C4-2B (cell line): ENCODE measurements at regions not wholly inside any gene's neighbourhood (a gene's known extent, or its start where the extent isn't known, plus 50 kb on each side); places are given as distances from the start of the nearest gene placed in this dataset.
"Not testable (repeated sequence)": the region's sequence is repeated elsewhere in the genome, so short reads cannot be mapped to it uniquely, and the experiment has no call there.

ENCODE experiments used
- H3K27ac ChIP-seq: fragments of 450-650 bp; 2 replicates; pipeline ENCODE4 v1.5.1; 2017
- ZFX ChIP-seq: fragments of 450-650 bp; IDR thresholded peaks from 2 replicates; pipeline ENCODE4 v1.6.1; 2017
- TF ChIP-seq, protein P1 (sequence below): fragments of 450-650 bp; conservative IDR thresholded peaks from 2 replicates; pipeline ENCODE4 v1.5.1; 2017; ENCODE audit warnings: mild to moderate bottlenecking

DNA sequence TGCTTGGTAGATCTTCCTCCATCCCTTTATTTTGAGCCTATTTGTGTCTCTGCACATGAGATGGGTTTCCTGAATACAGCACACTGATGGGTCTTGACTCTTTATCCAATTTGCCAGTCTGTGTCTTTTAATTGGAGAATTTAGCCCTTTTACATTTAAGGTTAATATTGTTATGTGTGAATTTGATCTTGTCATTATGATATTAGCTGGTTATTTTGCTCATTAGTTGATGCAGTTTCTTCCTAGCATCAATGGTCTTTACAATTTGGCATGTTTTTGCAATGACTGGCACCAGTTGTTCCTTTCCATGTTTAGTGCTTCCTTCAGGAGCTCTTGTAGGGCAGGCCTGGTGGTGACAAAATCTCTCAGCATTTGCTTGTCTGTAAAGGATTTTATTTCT is 72.4 kb downstream of the HNRNPD start:
- not testable (repeated sequence) for H3K27ac ChIP-seq

DNA sequence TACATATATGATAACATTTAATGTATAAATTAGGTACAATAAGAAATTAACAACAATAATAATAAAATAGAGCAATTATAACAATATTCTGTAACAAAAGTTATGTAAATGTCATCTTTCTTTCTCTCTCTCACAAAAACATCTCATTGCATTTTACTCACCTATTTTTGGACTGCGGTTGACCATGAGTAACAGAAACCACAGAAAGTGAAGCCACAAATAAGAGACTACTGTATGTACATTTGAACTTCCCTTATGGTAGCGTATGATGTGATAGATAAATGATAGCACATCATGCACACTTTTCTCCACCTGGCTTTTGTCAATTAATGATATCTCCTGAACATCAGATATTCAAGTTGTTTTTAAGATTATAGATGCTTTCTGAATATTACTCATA is 80.5 kb downstream of the HNRNPD start:
- H3K27ac ChIP-seq = no peak overlapping the region
- no peak for TF ChIP-seq ZFX
- TF ChIP-seq, protein P1, sequence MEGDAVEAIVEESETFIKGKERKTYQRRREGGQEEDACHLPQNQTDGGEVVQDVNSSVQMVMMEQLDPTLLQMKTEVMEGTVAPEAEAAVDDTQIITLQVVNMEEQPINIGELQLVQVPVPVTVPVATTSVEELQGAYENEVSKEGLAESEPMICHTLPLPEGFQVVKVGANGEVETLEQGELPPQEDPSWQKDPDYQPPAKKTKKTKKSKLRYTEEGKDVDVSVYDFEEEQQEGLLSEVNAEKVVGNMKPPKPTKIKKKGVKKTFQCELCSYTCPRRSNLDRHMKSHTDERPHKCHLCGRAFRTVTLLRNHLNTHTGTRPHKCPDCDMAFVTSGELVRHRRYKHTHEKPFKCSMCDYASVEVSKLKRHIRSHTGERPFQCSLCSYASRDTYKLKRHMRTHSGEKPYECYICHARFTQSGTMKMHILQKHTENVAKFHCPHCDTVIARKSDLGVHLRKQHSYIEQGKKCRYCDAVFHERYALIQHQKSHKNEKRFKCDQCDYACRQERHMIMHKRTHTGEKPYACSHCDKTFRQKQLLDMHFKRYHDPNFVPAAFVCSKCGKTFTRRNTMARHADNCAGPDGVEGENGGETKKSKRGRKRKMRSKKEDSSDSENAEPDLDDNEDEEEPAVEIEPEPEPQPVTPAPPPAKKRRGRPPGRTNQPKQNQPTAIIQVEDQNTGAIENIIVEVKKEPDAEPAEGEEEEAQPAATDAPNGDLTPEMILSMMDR = no peak

DNA sequence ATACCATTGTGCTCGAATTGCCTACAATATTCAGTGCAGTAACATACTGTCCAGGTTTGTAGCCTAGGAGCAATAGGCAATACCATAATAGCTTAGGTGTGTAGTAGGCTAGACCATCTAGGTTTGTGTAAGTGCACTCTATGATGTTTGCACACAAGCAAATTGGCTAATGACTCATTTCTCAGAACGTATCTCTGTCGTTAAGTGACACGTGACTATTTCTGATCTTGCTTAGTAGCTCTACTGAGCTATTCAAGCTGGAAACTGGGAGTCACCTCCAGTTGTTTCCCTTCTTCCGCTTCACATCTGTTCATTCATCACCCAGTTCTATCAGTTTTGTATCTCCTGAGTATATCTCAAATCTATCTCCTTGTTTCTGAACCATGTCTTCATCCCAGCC is 86.1 kb downstream of the HNRNPD start:
- TF ChIP-seq ZFX = no peak
- TF ChIP-seq, protein P1 = no peak
- H3K27ac ChIP-seq = no peak overlapping the region

DNA sequence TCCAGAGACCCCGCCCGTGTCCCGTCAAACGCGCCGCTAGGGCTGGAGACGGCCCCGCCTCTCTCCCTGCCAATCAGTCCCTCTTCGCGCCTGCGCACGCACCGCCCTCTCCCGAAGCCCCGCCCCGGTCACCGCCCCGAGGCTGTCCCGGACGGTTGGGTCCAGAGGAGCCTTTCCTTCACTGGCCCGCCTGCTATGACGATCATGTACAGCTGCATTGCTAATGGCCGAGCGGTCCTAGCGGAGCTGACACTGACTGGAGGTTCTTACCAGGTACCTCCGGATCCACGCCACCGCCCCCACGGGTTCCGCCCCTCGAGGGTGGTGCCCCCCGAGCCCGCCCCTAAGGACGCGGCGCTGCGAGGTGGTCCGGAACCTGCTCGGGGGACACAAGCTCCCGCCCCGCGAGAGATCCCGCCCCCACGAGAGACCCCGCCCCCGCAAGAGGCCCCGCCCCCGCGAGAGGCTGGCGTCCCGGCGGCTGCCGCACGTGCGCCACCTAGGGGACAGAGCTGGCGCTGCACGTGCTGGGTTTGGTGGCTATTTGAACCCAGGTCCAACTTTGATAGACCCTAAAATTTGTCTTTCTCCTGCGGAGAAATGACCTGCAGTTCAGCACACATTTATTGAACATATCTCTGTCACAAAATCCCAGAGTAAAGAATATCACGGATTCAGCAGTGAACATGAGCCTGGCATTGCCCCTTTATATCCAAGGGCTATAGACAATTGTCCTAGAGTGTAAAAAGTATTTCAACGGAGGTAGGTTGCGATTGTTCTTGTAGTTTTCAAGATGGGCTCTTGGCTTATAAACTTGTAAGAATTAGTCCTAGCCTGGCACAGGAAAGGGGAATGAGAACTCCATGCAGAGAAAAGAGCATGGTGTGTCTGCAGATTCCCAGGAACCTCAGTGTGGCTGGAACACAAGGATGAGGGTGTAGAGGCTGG is 88.7 kb downstream of the HNRNPD start:
- no peak overlapping the region for H3K27ac ChIP-seq

DNA sequence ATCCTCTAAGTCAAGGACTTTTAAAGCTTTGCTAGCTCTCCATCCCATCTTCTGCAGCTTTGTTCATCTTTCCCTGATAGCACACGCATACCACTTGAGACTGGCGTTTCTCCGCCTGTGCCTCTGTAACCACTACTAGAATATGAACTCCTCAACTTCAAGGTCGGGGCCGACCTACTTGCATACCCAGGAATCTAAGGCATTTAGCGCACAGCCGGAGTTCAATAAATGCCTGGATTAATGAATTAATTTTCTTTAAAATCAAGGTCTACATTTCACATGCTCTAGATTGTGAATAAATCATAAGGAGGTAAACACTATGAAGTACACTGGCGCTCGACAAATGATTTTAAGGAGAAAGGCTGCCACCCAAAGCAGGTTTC is 89.3 kb downstream of the HNRNPD start:
- H3K27ac ChIP-seq = no peak overlapping the region
- TF ChIP-seq, protein P1 = no peak
- TF ChIP-seq ZFX = no peak

More for the DNA sequence above, 88.7 kb downstream of the HNRNPD start:
- TF ChIP-seq, protein P1 = peak; percentile 97
- no peak for TF ChIP-seq ZFX

DNA sequence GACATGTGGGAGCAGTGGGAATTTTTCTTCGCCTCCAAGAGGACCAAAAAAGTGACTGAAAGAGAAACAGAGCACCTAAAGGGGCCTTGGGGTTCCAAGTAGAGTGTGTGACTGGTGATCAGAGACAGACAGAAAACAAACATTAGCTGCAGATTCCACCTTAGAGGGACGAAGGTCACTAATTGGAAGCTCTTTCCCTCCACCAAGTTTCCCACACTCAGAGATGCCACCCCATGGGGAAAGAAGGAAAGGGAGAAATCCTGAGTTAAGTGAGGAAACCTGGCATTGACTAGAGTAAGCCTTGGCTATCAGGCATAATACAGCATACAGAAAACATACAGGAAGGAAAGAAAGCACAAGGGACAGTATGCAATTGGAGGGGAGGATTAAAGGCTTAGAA is 90.9 kb downstream of the HNRNPD start:
- no peak for TF ChIP-seq ZFX
- no peak overlapping the region for H3K27ac ChIP-seq

DNA sequence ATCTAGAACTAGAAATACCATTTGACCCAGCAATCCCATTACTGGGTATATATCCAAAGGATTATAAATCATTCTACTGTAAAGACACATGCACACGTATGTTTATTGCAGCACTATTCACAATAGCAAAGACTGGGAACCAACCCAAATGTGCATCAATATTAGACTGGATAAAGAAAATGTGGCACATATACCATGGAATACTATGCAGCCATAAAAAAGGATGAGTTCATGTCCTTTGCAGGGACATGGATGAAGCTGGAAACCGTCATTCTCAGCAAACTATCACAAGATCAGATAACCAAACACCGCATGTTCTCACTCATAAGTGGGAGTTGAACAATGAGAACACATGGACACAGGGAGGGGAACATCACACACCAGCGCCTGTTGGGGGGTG is 94.2 kb downstream of the HNRNPD start:
- not testable (repeated sequence) for H3K27ac ChIP-seq

DNA sequence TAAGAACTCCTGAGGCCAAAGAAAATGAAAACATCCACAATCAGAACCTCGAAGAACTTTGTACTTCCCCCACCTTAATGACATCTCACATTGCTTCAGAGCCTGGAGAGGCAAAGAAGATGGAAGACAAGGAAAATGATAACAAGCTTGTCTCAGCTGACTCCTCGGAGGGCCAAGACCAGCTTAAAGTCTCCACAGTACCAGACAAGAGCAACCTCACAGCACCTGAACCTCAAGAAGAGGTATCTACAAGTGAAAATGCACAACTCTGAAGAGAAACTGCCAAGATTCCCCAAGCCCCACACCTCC is 97.5 kb downstream of the HNRNPD start:
- H3K27ac ChIP-seq = no peak overlapping the region
- TF ChIP-seq, protein P1 = no peak
- no peak for TF ChIP-seq ZFX
